PC-9 (cell line): ENCODE measurements at regions not wholly inside any gene's neighbourhood (a gene's known extent, or its start where the extent isn't known, plus 50 kb on each side); places are given as distances from the start of the nearest gene placed in this dataset.

Experiments
- BruUV-seq: library from RNA; stranded (reverse); fragments of 400-500 nt; replicated peaks from 2 replicates; lab custom pipeline; 2021; lab: Mats Ljungman, UMichigan
- CTCF ChIA-PET: fragments of 300-600 bp; sonication (Branson Sonifier 250); formaldehyde crosslinking; loops from one replicate; lab custom pipeline; 2022; ENCODE audit warnings: antibody characterized with exemption; lab: Charles Lee
- POLR2A ChIA-PET: fragments of 300-600 bp; sonication (Branson Sonifier 250); formaldehyde crosslinking; loops from one replicate; lab custom pipeline; 2022; ENCODE audit warnings: antibody characterized with exemption; ENCODE audit not compliant: unreplicated experiment; lab: Charles Lee
- DNase-seq, 2 experiments: peaks; one replicate each; pipeline versions ENCODE4 v3.0.0 to v3.0.0-alpha.2; 2015 to 2022; ENCODE audit warnings: mixed read lengths in 1 of 2
- H2AFZ ChIP-seq: fragments of 200-600 bp; sonication (generic); 2 replicates; pipeline ENCODE4 v1.8.1; 2017; ENCODE audit warnings: antibody characterized with exemption
- H3F3A ChIP-seq: fragments of 200-600 bp; sonication (generic); 2 replicates; pipeline ENCODE4 v1.8.1; 2017; ENCODE audit warnings: antibody characterized with exemption, mild to moderate bottlenecking, low read depth; ENCODE audit not compliant: insufficient read depth
- H3K27ac ChIP-seq: fragments of 200-600 bp; sonication (generic); 2 replicates; pipeline ENCODE4 v1.6.1; 2016; ENCODE audit warnings: mixed run types
- H3K27me3 ChIP-seq: fragments of 200-600 bp; sonication (generic); 2 replicates; pipeline ENCODE4 v1.6.1; 2016; ENCODE audit warnings: low read depth, mixed run types; ENCODE audit not compliant: insufficient read depth
- H3K36me3 ChIP-seq: fragments of 200-600 bp; sonication (generic); 2 replicates; pipeline ENCODE4 v1.6.1; 2016; ENCODE audit warnings: low read depth, mixed run types
- H3K4me1 ChIP-seq: fragments of 200-600 bp; sonication (generic); replicated peaks from 2 replicates; pipeline ENCODE4 v1.6.1; 2016; ENCODE audit warnings: mixed run types; ENCODE audit not compliant: insufficient read depth
- H3K4me2 ChIP-seq: fragments of 200-600 bp; sonication (generic); 2 replicates; pipeline ENCODE4 v1.6.1; 2017; ENCODE audit warnings: mixed run types
- H3K4me3 ChIP-seq: fragments of 200-600 bp; sonication (generic); 2 replicates; pipeline ENCODE4 v1.6.1; 2016; ENCODE audit warnings: mixed run types
- H3K79me2 ChIP-seq: fragments of 200-600 bp; sonication (generic); 2 replicates; pipeline ENCODE4 v1.6.1; 2017; ENCODE audit warnings: low read depth, mixed run types
- H3K9me2 ChIP-seq: fragments of 200-600 bp; sonication (generic); 2 replicates; pipeline ENCODE4 v1.8.1; 2017; ENCODE audit warnings: mild to moderate bottlenecking; ENCODE audit not compliant: insufficient read depth
- H3K9me3 ChIP-seq: fragments of 200-600 bp; sonication (generic); 2 replicates; pipeline ENCODE4 v1.8.1; 2016; ENCODE audit warnings: low read depth; ENCODE audit not compliant: insufficient read depth
- H4K20me1 ChIP-seq: fragments of 200-600 bp; sonication (generic); 2 replicates; pipeline ENCODE4 v1.8.1; 2017; ENCODE audit not compliant: insufficient read depth
- EZH2 ChIP-seq: fragments of 200-600 bp; sonication (generic); IDR thresholded peaks from 2 replicates; pipeline ENCODE4 v1.8.0; 2017; ENCODE audit warnings: antibody characterized with exemption, low read depth
- intact Hi-C: fragments of 100-400 bp; cut with micrococcal nuclease; formaldehyde crosslinking; loops from one replicate; pipeline ENCODE4 v1.10.0; 2022; ENCODE audit not compliant: unreplicated experiment
- TF ChIP-seq, protein P1 (sequence below): fragments of 200-600 bp; sonication (generic); conservative IDR thresholded peaks from 2 replicates; pipeline ENCODE4 v1.6.1; 2017; ENCODE audit warnings: mixed run types, antibody characterized with exemption, mild to moderate bottlenecking, moderate library complexity

DNA sequence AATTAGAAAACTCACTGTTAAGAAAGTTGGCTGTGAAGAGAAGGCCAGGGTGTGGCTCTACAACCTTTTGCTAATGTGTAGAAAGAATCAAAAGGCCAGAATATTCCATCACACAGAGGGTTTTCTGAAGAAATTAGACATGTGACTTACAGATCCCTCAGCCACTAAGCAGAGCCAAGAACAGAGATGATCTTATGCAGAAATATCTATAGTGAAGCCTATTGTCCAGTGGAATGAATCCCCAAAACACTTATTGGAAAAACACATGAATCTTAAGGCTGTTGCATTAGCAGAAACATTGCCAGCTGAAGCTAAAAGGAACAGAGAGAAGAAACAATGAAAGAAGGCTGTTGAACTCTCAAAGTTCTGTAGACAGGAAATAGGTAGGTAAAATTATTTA lies 979.2 kb downstream of the MRPL39 start:
- TF ChIP-seq, protein P1, sequence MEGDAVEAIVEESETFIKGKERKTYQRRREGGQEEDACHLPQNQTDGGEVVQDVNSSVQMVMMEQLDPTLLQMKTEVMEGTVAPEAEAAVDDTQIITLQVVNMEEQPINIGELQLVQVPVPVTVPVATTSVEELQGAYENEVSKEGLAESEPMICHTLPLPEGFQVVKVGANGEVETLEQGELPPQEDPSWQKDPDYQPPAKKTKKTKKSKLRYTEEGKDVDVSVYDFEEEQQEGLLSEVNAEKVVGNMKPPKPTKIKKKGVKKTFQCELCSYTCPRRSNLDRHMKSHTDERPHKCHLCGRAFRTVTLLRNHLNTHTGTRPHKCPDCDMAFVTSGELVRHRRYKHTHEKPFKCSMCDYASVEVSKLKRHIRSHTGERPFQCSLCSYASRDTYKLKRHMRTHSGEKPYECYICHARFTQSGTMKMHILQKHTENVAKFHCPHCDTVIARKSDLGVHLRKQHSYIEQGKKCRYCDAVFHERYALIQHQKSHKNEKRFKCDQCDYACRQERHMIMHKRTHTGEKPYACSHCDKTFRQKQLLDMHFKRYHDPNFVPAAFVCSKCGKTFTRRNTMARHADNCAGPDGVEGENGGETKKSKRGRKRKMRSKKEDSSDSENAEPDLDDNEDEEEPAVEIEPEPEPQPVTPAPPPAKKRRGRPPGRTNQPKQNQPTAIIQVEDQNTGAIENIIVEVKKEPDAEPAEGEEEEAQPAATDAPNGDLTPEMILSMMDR = no peak
- no peak for TF ChIP-seq EZH2
- Histone ChIP-seq H3K79me2 (no peaks in the 10 kb centered on the region), H3K9me3 (no peaks in the 10 kb centered on the region), H3K27me3 (no peaks in the 10 kb centered on the region), H2AFZ (no peak overlapping the region), H3F3A (no peaks in the 10 kb centered on the region), H3K27ac (no peak overlapping the region), H3K4me2 (no peak overlapping the region), H3K36me3 (no peaks in the 10 kb centered on the region), H3K4me3 (no peak overlapping the region), H3K4me1 (no peaks in the 10 kb centered on the region), H3K9me2 (no peaks in the 10 kb centered on the region), H4K20me1 (no peaks in the 10 kb centered on the region)
- DNase-seq = no peak
- no TSS peak for BruUV-seq
- intact Hi-C loops = no loop called here
- ChIA-PET POLR2A (interaction anchor here (0.5 kb wide), 1 partner anchor 1140 kb away, joined by 7 read pairs; no protein-coding TSS in a partner anchor), CTCF (no interaction called here)

DNA sequence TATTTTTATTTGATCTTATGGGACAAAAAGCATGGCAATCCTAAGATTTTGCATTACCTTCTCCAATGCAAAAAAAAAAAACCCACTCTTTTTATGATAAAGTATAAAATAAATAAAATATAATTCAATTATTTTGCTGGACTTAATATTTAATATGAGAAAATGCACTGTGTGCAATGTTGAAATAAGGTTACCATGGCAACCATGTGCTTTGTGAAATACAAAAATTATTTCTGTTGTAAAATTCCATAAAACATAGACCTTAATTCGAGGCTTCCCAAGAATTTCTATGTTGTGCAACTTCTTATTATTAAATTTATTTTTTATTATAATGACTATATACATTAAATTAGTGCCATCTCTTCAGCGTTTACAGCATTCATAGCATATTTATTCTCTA lies 989.5 kb downstream of the MRPL39 start:
- Histone ChIP-seq H4K20me1 (no peaks in the 10 kb centered on the region), H3K4me1 (no peaks in the 10 kb centered on the region), H3K27me3 (no peaks in the 10 kb centered on the region), H3K79me2 (no peaks in the 10 kb centered on the region), H3F3A (no peaks in the 10 kb centered on the region), H3K9me2 (no peaks in the 10 kb centered on the region), H3K27ac (no peak overlapping the region), H3K36me3 (no peaks in the 10 kb centered on the region), H3K9me3 (no peaks in the 10 kb centered on the region), H3K4me3 (no peak overlapping the region), H3K4me2 (no peak overlapping the region), H2AFZ (no peak overlapping the region)
- no peak for DNase-seq
- ChIA-PET CTCF (no interaction called here), POLR2A (no interaction called here)
- TF ChIP-seq, protein P1 = no peak
- TF ChIP-seq EZH2 = no peak
- intact Hi-C loops = no loop called here
- no TSS peak for BruUV-seq

DNA sequence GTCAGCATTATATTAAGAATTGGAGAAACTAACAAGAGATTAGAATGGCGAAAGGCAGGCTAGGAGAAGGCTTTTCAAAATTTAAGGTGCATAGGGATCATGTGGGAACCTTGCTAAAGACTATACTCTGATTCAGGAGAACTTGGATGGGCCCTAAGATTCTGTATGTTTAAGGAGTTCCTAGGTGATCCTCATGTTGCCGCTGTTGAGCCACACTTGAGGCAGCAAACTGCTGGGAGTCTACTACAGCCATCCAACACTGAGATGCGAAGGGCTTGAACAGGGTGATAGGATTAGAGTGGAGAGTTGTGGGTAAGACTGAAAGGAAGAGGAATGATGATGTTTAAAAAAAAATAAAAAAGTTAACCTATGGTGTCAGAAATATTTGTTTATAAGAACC lies 1013.2 kb downstream of the MRPL39 start:
- intact Hi-C loops = no loop called here
- DNase-seq = no peak
- H3K27me3 ChIP-seq = no peaks in the 10 kb centered on the region
- H3K4me2 ChIP-seq = no peak overlapping the region
- no peaks in the 10 kb centered on the region for H3K79me2 ChIP-seq
- ChIA-PET CTCF (no interaction called here), POLR2A (no interaction called here)
- no peaks in the 10 kb centered on the region for H4K20me1 ChIP-seq
- H2AFZ ChIP-seq = no peak overlapping the region
- BruUV-seq = no TSS peak
- H3K4me3 ChIP-seq = no peak overlapping the region
- H3K36me3 ChIP-seq = no peaks in the 10 kb centered on the region
- H3K27ac ChIP-seq = no peak overlapping the region
- H3K9me3 ChIP-seq = no peaks in the 10 kb centered on the region
- H3K4me1 ChIP-seq = no peaks in the 10 kb centered on the region
- TF ChIP-seq, protein P1 = no peak
- TF ChIP-seq EZH2 = no peak
- H3K9me2 ChIP-seq = no peaks in the 10 kb centered on the region
- no peaks in the 10 kb centered on the region for H3F3A ChIP-seq
